ENCODE measurements at regions not wholly inside any gene's neighbourhood (a gene's known extent, or its start where the extent isn't known, plus 50 kb on each side); places are given as distances from the start of the nearest gene placed in this dataset.
A peak's percentile ranks its signal among the peaks of the same experiment; 100 is the strongest.

DNA sequence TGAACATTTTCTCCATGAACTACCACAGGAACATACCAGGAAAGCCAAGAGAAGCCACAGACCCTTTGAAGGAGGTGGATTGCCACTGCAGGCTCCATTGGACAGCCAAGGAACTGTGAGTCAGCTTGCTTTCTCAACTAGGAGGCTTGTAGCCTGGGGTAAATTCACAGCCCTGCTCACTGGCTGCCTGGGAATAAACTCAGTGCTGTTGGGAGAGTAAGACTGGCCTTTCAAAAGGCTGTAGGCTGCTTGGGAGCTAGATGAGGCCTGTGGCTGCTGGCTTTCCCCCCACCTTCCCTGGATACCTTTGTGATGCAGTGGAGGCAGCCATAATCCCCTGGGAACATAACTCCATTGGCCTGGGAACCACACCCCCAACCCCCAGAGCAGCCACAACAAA is 223.5 kb upstream of the RBMS3 start:
- DNase-seq (ENCODE audit: low read depth, low spot score) = peak; percentile 39
- Histone ChIP-seq H3K27ac (ENCODE audit: low read depth, low read length) (peak overlapping the region; percentile 31), H3K27me3 (ENCODE audit: control insufficient read depth, insufficient read depth, low read length) (no peaks in the 10 kb centered on the region), H3K9me3 (ENCODE audit: control insufficient read depth, insufficient read depth, low read length) (no peaks in the 10 kb centered on the region; the same call in 1 of the 2 replicates), H3K4me3 (ENCODE audit: low read depth, low read length) (no peak overlapping the region)
- POLR2A ChIA-PET = no interaction called here
- CTCF ChIA-PET = no interaction called here
- TF ChIP-seq, protein P1, sequence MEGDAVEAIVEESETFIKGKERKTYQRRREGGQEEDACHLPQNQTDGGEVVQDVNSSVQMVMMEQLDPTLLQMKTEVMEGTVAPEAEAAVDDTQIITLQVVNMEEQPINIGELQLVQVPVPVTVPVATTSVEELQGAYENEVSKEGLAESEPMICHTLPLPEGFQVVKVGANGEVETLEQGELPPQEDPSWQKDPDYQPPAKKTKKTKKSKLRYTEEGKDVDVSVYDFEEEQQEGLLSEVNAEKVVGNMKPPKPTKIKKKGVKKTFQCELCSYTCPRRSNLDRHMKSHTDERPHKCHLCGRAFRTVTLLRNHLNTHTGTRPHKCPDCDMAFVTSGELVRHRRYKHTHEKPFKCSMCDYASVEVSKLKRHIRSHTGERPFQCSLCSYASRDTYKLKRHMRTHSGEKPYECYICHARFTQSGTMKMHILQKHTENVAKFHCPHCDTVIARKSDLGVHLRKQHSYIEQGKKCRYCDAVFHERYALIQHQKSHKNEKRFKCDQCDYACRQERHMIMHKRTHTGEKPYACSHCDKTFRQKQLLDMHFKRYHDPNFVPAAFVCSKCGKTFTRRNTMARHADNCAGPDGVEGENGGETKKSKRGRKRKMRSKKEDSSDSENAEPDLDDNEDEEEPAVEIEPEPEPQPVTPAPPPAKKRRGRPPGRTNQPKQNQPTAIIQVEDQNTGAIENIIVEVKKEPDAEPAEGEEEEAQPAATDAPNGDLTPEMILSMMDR (IDR thresholded peaks at IDR 0.05; ENCODE audit: low read depth, low read length) = no peak

DNA sequence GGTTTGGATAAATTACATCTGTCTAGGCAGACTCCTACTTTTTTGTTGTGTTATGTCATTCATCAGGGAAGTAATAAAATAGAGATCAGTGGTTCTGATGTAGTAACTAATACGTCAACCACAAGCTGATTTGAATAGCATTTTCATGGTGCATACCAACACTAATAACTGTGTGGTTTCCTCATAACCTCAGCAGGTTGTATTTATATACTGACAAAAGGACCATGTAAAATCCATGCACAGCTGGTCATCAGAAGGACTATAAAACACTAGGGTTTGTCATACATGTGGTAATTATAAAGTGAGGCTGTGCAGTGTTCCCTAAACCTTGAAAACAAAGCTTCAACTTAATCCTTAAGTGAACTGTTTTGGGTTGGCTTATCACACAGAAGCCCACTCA is 216.8 kb upstream of the RBMS3 start:
- Histone ChIP-seq H3K27me3 (ENCODE audit: control insufficient read depth, insufficient read depth, low read length) (no peaks in the 10 kb centered on the region), H3K4me3 (ENCODE audit: low read depth, low read length) (no peak overlapping the region), H3K27ac (ENCODE audit: low read depth, low read length) (no peak overlapping the region), H3K9me3 (ENCODE audit: control insufficient read depth, insufficient read depth, low read length) (no peaks in the 10 kb centered on the region)
- CTCF ChIA-PET = interaction anchor here (1.0 kb wide), 1 partner anchor 396 kb away, joined by 3 read pairs; no protein-coding TSS in a partner anchor
- DNase-seq (ENCODE audit: low read depth, low spot score) = peak; percentile 60
- POLR2A ChIA-PET = no interaction called here
- TF ChIP-seq, protein P1 (IDR thresholded peaks at IDR 0.05; ENCODE audit: low read depth, low read length) = no peak

DNA sequence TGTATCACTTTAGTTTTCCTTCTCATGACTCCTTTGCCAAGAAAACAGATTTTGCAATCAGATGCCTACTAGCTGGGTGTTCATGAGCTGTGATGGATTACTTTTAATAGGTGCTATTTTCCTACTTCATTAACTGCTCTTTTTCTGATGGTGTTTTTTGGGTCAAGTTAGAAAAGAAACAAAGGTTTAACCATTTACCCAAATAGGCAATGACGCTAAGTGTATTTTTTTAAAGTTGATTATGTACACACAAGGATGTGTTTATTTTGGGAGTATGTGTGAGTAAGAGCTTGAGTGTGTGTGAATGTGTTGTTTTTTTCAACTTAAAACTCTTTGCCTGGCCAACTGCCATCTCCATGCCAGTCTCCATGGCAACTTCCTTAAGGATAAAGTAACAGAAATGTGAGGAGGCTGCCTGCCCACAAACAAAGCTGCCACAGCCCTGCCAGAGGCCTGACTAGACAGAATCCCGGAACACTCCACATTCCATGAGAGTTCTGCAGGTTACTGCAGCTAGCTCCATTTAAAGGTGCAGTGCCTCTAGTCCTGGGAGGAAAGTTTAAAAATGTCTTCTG is 215.6 kb upstream of the RBMS3 start:
- Histone ChIP-seq H3K9me3 (ENCODE audit: control insufficient read depth, insufficient read depth, low read length) (no peaks in the 10 kb centered on the region), H3K4me3 (ENCODE audit: low read depth, low read length) (no peak overlapping the region), H3K27me3 (ENCODE audit: control insufficient read depth, insufficient read depth, low read length) (no peaks in the 10 kb centered on the region), H3K27ac (ENCODE audit: low read depth, low read length) (no peak overlapping the region)
- TF ChIP-seq, protein P1 (IDR thresholded peaks at IDR 0.05; ENCODE audit: low read depth, low read length) = no peak
- peak; percentile 97 for DNase-seq (ENCODE audit: low read depth, low spot score)
- ChIA-PET POLR2A (interaction anchor here (0.8 kb wide), 2 partner anchors 12 to 14 kb away, joined by 3 read pairs; no protein-coding TSS in a partner anchor), CTCF (interaction anchor here (0.6 to 1.1 kb wide), 2 partner anchors 216 to 659 kb away, joined by 3 read pairs; partner anchors contain the start of gene RBMS3)

DNA sequence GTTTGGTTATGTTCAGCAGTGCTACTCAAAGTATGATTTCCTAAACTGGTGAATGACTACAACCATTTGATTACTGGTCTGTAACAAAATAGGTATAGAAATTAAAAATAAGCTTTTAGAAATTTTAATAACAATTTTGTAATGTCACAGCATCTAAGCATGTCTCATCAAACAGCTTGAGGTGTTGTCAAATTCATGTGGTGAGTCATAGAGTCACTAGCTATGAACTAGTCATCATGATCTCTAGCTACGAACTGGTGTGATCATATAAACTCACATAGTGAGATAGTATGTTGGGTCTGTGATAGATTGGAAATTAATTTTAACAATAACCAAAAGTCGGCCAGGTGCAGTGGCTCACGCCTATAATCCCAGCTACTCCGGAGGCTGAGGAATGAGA is 213.9 kb upstream of the RBMS3 start:
- ChIA-PET CTCF (interaction anchor here (1.0 kb wide), 1 partner anchor 11 kb away, joined by 3 read pairs; no protein-coding TSS in a partner anchor), POLR2A (interaction anchor here (0.6 kb wide), 1 partner anchor 99 kb away, joined by 3 read pairs; no protein-coding TSS in a partner anchor)
- no peaks in the 10 kb centered on the region for H3K27me3 ChIP-seq (ENCODE audit: control insufficient read depth, insufficient read depth, low read length)
- DNase-seq (ENCODE audit: low read depth, low spot score) = no peak
- no peak overlapping the region for H3K4me3 ChIP-seq (ENCODE audit: low read depth, low read length)
- H3K27ac ChIP-seq (ENCODE audit: low read depth, low read length) = no peak overlapping the region
- H3K9me3 ChIP-seq (ENCODE audit: control insufficient read depth, insufficient read depth, low read length) = no peaks in the 10 kb centered on the region
- TF ChIP-seq, protein P1 (IDR thresholded peaks at IDR 0.05; ENCODE audit: low read depth, low read length) = no peak

DNA sequence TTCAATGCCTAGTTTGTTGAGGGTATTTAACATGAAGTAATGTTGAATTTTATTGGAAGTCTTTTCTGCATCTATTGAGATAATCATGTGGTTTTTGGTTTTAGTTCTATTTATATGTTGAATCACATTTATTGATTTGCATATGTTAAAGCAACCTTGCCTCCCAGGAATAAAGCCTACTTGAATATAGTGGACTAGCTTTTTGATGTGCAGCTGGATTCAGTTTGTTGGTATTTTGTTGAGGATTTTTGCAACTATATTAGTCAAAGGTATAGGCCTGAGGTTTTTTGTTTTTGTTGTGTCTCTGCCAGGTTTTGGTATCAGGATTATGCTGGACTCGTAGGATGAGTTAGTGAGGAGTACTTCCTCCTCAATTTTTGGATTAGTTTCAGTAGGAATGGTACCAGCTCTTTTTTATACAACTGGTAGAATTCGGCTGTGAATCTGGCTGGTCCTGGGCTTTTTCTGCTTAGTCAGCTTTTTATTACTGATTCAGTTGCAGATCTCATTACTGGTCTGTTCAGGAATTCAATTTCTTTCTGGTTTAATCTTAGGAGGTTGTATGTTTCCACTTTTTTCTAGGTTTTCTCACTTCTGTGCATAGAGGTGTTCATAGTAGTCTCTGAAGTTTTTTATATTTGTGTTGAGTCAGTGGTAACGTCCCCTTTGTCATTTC is 209.8 kb upstream of the RBMS3 start:
- TF ChIP-seq, protein P1 (IDR thresholded peaks at IDR 0.05; ENCODE audit: low read depth, low read length) = no peak
- ChIA-PET POLR2A (no interaction called here), CTCF (interaction anchor here (0.6 to 1.1 kb wide), 2 partner anchors 23 to 152 kb away, joined by 3 read pairs; no protein-coding TSS in a partner anchor)
- Histone ChIP-seq H3K4me3 (ENCODE audit: low read depth, low read length) (no peak overlapping the region), H3K27ac (ENCODE audit: low read depth, low read length) (no peak overlapping the region), H3K9me3 (ENCODE audit: control insufficient read depth, insufficient read depth, low read length) (no peaks in the 10 kb centered on the region), H3K27me3 (ENCODE audit: control insufficient read depth, insufficient read depth, low read length) (no peaks in the 10 kb centered on the region)
- DNase-seq (ENCODE audit: low read depth, low spot score) = no peak
